HG02610 (cell line): ENCODE measurements at regions not wholly inside any gene's neighbourhood (a gene's known extent, or its start where the extent isn't known, plus 50 kb on each side); places are given as distances from the start of the nearest gene placed in this dataset.
A peak's percentile ranks its signal among the peaks of the same experiment; 100 is the strongest.

Experiments
- ATAC-seq: cut with Tn5 transposase; IDR thresholded peaks from one replicate; pipeline ENCODE4 v1.9.1; 2021; ENCODE audit warnings: mild to moderate bottlenecking, moderate library complexity; ENCODE audit not compliant: unreplicated experiment

GRCh38 chr3:107428051-107428858 lies 51.0 kb downstream of the CCDC54 start:
- no peak for ATAC-seq

GRCh38 chr3:107429320-107430181 lies 52.3 kb downstream of the CCDC54 start:
- peak; percentile 65 for ATAC-seq

- ATAC-seq, result peak; percentile 2
Measured at GRCh38 chr3:107430214-107430995, 53.2 kb downstream of the CCDC54 start.

- peak; percentile 27 for ATAC-seq
Measured at GRCh38 chr3:107430996-107431245, 53.7 kb downstream of the CCDC54 start.

- ATAC-seq, result peak; percentile 64
Measured at GRCh38 chr3:107431246-107432012, 54.2 kb downstream of the CCDC54 start.

- ATAC-seq, result no peak
Measured at GRCh38 chr3:107432013-107432515, 54.8 kb downstream of the CCDC54 start.

GRCh38 chr3:107432646-107433045 lies 55.4 kb downstream of the CCDC54 start:
- no peak for ATAC-seq

GRCh38 chr3:107436029-107436428 lies 58.8 kb downstream of the CCDC54 start:
- ATAC-seq, result no peak

- no peak for ATAC-seq
Measured at GRCh38 chr3:107438671-107439070, 61.4 kb downstream of the CCDC54 start.

- no peak for ATAC-seq
Measured at GRCh38 chr3:107441617-107442016, 64.4 kb downstream of the CCDC54 start.

GRCh38 chr3:107443461-107443860 lies 66.2 kb downstream of the CCDC54 start:
- no peak for ATAC-seq

GRCh38 chr3:107446706-107447105 lies 69.5 kb downstream of the CCDC54 start:
- ATAC-seq, result no peak

- no peak for ATAC-seq
Measured at GRCh38 chr3:107450254-107450893, 72.4 kb upstream of the BBX start.

- no peak for ATAC-seq
Measured at GRCh38 chr3:107452436-107452835, 70.3 kb upstream of the BBX start.

- ATAC-seq, result no peak
Measured at GRCh38 chr3:107453504-107453903, 69.3 kb upstream of the BBX start.

- no peak for ATAC-seq
Measured at GRCh38 chr3:107455621-107456020, 67.1 kb upstream of the BBX start.

- no peak for ATAC-seq
Measured at GRCh38 chr3:107456501-107456900, 66.3 kb upstream of the BBX start.

GRCh38 chr3:107458871-107459270 lies 63.9 kb upstream of the BBX start:
- ATAC-seq, result no peak

- no peak for ATAC-seq
Measured at GRCh38 chr3:107461721-107462120, 61.0 kb upstream of the BBX start.

GRCh38 chr3:107464037-107464436 lies 58.7 kb upstream of the BBX start:
- ATAC-seq, result no peak
